SU-DHL-6 (cell line): ENCODE measurements at regions not wholly inside any gene's neighbourhood (a gene's known extent, or its start where the extent isn't known, plus 50 kb on each side); places are given as distances from the start of the nearest gene placed in this dataset.

ENCODE experiments used
- H2AFZ ChIP-seq: fragments of 200-600 bp; sonication (generic); 2 replicates; pipeline ENCODE4 v1.6.1; 2014; ENCODE audit warnings: low read depth, mild to moderate bottlenecking, moderate library complexity, mixed read lengths, antibody characterized with exemption, low read length; ENCODE audit not compliant: severe bottlenecking
- H3F3A ChIP-seq: fragments of 200-600 bp; shearing (Covaris generic); 2 replicates; pipeline ENCODE4 v1.6.0; 2016; ENCODE audit warnings: antibody characterized with exemption, mild to moderate bottlenecking; ENCODE audit not compliant: insufficient read depth
- H3K27ac ChIP-seq: fragments of 200-600 bp; sonication (generic); 2 replicates; pipeline ENCODE4 v1.5.1; 2016; ENCODE audit warnings: low read depth, mild to moderate bottlenecking, low read length, moderate library complexity, mixed read lengths
- H3K27me3 ChIP-seq: fragments of 200-600 bp; sonication (generic), shearing (Covaris generic); 2 replicates; pipeline ENCODE4 v1.6.0; 2014; ENCODE audit warnings: mild to moderate bottlenecking, low read length
- H3K36me3 ChIP-seq: fragments of 200-600 bp; sonication (generic); 2 replicates; pipeline ENCODE4 v1.6.1; 2014; ENCODE audit warnings: mild to moderate bottlenecking, low read length, mixed read lengths
- H3K4me2 ChIP-seq: fragments of 300-600, 200-600 bp; shearing (Covaris generic), sonication (generic); 2 replicates; pipeline ENCODE4 v1.6.0; 2014; ENCODE audit warnings: low read length, low read depth, mild to moderate bottlenecking; ENCODE audit not compliant: poor library complexity, severe bottlenecking
- H3K4me3 ChIP-seq: fragments of 200-600 bp; sonication (generic); 2 replicates; pipeline ENCODE4 v1.5.1; 2014; ENCODE audit warnings: antibody characterized with exemption, low read length, mild to moderate bottlenecking, mixed read lengths; ENCODE audit not compliant: insufficient read depth, poor library complexity, severe bottlenecking
- H3K79me2 ChIP-seq: fragments of 200-600 bp; sonication (generic); 2 replicates; pipeline ENCODE4 v1.6.1; 2014; ENCODE audit warnings: mild to moderate bottlenecking, low read length, moderate library complexity; ENCODE audit not compliant: insufficient read depth
- H3K9ac ChIP-seq: fragments of 200-600 bp; sonication (generic); 2 replicates; pipeline ENCODE4 v1.7.0; 2014; ENCODE audit warnings: mild to moderate bottlenecking, low read length
- H3K9me2 ChIP-seq: fragments of 200-600 bp; sonication (generic); replicated peaks from 2 replicates; pipeline ENCODE4 v1.6.1; 2014; ENCODE audit warnings: low read length; ENCODE audit not compliant: insufficient read depth
- H3K9me3 ChIP-seq: fragments of 200-600 bp; sonication (generic); 2 replicates; pipeline ENCODE4 v1.6.1; 2014; ENCODE audit warnings: low read length, mixed read lengths; ENCODE audit not compliant: insufficient read depth
- H4K20me1 ChIP-seq: fragments of 200-600 bp; sonication (generic); 2 replicates; pipeline ENCODE4 v1.6.1; 2014; ENCODE audit warnings: low read depth, mild to moderate bottlenecking, antibody characterized with exemption, low read length, moderate library complexity, mixed read lengths
- EZH2phosphoT487 ChIP-seq: fragments of 200-600 bp; sonication (generic), shearing (Covaris generic); conservative IDR thresholded peaks from 2 replicates; pipeline ENCODE4 v1.6.1; 2018; ENCODE audit warnings: mild to moderate bottlenecking, antibody characterized with exemption, low read length, moderate library complexity, mixed read lengths
- TF ChIP-seq, protein P1 (sequence below): fragments of 200-600 bp; sonication (generic); IDR thresholded peaks from one replicate; pipeline ENCODE4 v1.5.1; 2017; ENCODE audit warnings: antibody characterized with exemption, mild to moderate bottlenecking, low read length, moderate library complexity; ENCODE audit not compliant: insufficient read depth, poor library complexity, severe bottlenecking

DNA sequence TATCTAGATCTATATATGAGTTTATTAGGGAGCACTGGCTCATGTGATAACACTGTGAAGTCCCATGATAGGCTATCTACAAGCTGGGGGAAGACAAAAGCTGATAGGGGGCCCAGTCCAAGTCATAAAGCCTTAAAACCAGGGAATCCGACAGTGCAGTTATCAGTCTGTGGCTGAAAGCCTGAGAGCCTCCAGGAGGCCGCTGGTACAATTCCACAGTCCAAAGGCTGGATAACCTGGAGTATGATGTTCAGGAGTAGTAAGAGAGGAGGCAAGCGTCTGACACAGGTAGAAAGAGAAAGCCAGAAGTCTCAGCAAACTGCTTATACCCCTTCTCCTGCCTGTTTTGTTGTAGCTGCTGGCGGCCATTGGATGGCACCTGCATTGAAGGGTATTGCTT is 177.6 kb upstream of the SPRY1 start:
- no peak for TF ChIP-seq EZH2phosphoT487
- TF ChIP-seq, protein P1, sequence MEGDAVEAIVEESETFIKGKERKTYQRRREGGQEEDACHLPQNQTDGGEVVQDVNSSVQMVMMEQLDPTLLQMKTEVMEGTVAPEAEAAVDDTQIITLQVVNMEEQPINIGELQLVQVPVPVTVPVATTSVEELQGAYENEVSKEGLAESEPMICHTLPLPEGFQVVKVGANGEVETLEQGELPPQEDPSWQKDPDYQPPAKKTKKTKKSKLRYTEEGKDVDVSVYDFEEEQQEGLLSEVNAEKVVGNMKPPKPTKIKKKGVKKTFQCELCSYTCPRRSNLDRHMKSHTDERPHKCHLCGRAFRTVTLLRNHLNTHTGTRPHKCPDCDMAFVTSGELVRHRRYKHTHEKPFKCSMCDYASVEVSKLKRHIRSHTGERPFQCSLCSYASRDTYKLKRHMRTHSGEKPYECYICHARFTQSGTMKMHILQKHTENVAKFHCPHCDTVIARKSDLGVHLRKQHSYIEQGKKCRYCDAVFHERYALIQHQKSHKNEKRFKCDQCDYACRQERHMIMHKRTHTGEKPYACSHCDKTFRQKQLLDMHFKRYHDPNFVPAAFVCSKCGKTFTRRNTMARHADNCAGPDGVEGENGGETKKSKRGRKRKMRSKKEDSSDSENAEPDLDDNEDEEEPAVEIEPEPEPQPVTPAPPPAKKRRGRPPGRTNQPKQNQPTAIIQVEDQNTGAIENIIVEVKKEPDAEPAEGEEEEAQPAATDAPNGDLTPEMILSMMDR, result no peak
- Histone ChIP-seq H3K36me3 (no peaks in the 10 kb centered on the region), H4K20me1 (no peaks in the 10 kb centered on the region), H3K4me3 (no peak overlapping the region), H3K9me3 (no peaks in the 10 kb centered on the region), H3K79me2 (no peaks in the 10 kb centered on the region), H3F3A (no peaks in the 10 kb centered on the region), H3K9ac (no peak overlapping the region), H3K27me3 (no peaks in the 10 kb centered on the region), H3K4me2 (no peak overlapping the region), H2AFZ (no peak overlapping the region), H3K9me2 (no peaks in the 10 kb centered on the region), H3K27ac (no peak overlapping the region)

DNA sequence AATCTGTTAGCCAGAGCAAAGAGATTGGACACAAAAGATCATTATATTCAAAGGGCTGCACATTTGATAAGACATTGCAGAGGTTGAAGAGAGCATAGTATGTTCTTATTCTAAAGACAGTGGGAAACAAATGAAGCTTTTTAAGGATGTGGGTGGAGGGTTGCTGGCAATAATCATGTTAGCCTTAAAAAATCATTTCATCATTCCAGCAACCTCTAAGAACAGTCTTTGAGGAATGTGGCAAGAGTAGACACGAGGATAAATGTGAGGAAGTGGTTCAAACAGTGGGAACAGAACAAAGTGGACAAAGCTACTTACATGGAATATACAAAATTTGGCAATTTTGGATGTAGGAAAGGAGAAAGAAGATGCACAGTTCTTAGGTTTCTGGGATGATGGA is 167.3 kb upstream of the SPRY1 start:
- Histone ChIP-seq H3K9ac (no peak overlapping the region), H3K79me2 (no peaks in the 10 kb centered on the region), H3K4me3 (no peak overlapping the region), H3K27ac (no peak overlapping the region), H3K9me3 (no peaks in the 10 kb centered on the region), H3K27me3 (no peaks in the 10 kb centered on the region), H3K36me3 (no peaks in the 10 kb centered on the region), H3K4me2 (no peak overlapping the region), H3F3A (no peaks in the 10 kb centered on the region), H3K9me2 (no peaks in the 10 kb centered on the region), H4K20me1 (no peaks in the 10 kb centered on the region), H2AFZ (no peak overlapping the region)
- TF ChIP-seq, protein P1, result no peak
- TF ChIP-seq EZH2phosphoT487, result no peak

DNA sequence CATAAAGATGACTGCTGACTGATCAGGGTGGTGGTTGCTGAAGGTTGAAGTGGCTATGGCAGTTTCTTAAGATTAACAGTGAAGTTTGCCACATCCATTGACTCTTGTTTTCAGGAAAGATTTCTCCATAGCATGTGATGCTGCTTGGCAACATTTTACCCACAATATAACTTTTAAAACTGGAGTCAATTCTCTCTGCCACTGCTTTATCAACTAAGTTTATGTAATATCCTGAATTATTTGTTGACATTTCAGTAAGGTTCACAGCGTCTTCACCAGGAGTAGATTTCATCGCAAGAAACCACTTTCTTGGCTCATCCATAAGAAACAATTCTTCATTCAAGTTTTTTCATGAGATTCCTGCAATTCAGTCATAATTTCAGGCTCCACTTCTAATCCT is 166.5 kb upstream of the SPRY1 start:
- Histone ChIP-seq H3K27me3 (no peaks in the 10 kb centered on the region), H3K9me3 (no peaks in the 10 kb centered on the region), H3K27ac (no peak overlapping the region), H3F3A (no peaks in the 10 kb centered on the region), H3K9ac (no peak overlapping the region), H3K4me2 (no peak overlapping the region), H4K20me1 (no peaks in the 10 kb centered on the region), H3K4me3 (no peak overlapping the region), H3K79me2 (no peaks in the 10 kb centered on the region), H2AFZ (no peak overlapping the region), H3K9me2 (no peaks in the 10 kb centered on the region), H3K36me3 (no peaks in the 10 kb centered on the region)
- no peak for TF ChIP-seq EZH2phosphoT487
- TF ChIP-seq, protein P1, result no peak

DNA sequence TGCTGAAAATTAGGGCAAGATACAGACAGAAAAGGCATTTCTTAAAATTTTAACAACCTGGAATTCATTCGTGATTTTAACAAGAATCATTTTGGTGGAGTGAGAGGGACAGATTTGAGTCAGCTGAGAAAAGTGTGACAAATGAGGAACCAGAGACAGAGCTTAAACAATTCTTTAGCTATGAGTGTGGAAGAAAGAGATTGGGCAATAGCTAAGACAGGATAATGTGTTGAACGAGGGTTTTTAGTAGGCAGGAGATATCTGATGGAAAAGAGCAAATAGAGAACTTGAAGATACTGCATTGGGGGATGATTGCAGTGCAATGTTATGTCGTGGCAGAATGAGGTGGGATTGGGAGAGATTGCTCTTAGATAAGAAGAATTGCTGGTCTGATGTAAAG is 164.2 kb upstream of the SPRY1 start:
- H4K20me1 ChIP-seq, result no peaks in the 10 kb centered on the region
- H3K9ac ChIP-seq, result no peak overlapping the region
- no peaks in the 10 kb centered on the region for H3K36me3 ChIP-seq
- H3K4me3 ChIP-seq, result no peak overlapping the region
- H3K4me2 ChIP-seq, result no peak overlapping the region
- H3K9me3 ChIP-seq, result no peaks in the 10 kb centered on the region
- H3K9me2 ChIP-seq, result no peaks in the 10 kb centered on the region
- no peak overlapping the region for H2AFZ ChIP-seq
- no peaks in the 10 kb centered on the region for H3K27me3 ChIP-seq
- H3K79me2 ChIP-seq, result no peaks in the 10 kb centered on the region
- TF ChIP-seq, protein P1, result no peak
- TF ChIP-seq EZH2phosphoT487, result no peak
- no peak overlapping the region for H3K27ac ChIP-seq
- no peaks in the 10 kb centered on the region for H3F3A ChIP-seq
